B cell (primary cell): ENCODE measurements at regions not wholly inside any gene's neighbourhood (a gene's known extent, or its start where the extent isn't known, plus 50 kb on each side); places are given as distances from the start of the nearest gene placed in this dataset.

Experiments
- ATAC-seq: fragments of 200-7000 bp; cut with Tn5 transposase; one replicate; pipeline ENCODE4 v1.10.0; 2021; ENCODE audit warnings: low read depth, mild to moderate bottlenecking, moderate number of reproducible peaks, moderate library complexity
- CTCF ChIA-PET: fragments of 350-600 bp; sonication (Branson Sonifier 250); formaldehyde crosslinking; loops from one replicate; lab custom pipeline; 2021; ENCODE audit warnings: antibody characterized with exemption, inconsistent platforms; lab: Charles Lee
- POLR2A ChIA-PET: fragments of 350-600 bp; sonication (Branson Sonifier 250); formaldehyde crosslinking; loops from one replicate; lab custom pipeline; 2021; ENCODE audit warnings: antibody characterized with exemption; lab: Charles Lee
- DNase-seq: peaks from one replicate; pipeline ENCODE4 v3.0.0; 2013
- H2AFZ ChIP-seq: 2 replicates; pipeline ENCODE4 v1.6.1; 2012; ENCODE audit warnings: mild to moderate bottlenecking, low read depth, low read length; ENCODE audit not compliant: insufficient read depth, poor library complexity, severe bottlenecking
- H3K27ac ChIP-seq, 2 donors: 1 replicate in 1 of 2; 2 replicates in 1 of 2; pipeline ENCODE4 v1.5.1; 2012 to 2013; ENCODE audit warnings: low read length in 2 of 2, mild to moderate bottlenecking in 2 of 2, moderate library complexity in 1 of 2
- H3K27me3 ChIP-seq, 4 experiments: fragments of 200-600 bp in 1 of 4; sonication (generic) in 1 of 4; replicated peaks in 1 of 4; 1 replicate in 2 of 4; 2 replicates in 2 of 4; pipeline versions ENCODE4 v1.6.1 to v1.7.0; 2013 to 2016; ENCODE audit warnings: low read length in 3 of 4, mild to moderate bottlenecking in 2 of 4, mixed read lengths in 1 of 4, moderate library complexity in 1 of 4; ENCODE audit not compliant: insufficient read depth in 4 of 4, control insufficient read depth in 3 of 4; ENCODE audit errors: control extremely low read depth in 1 of 4
- H3K36me3 ChIP-seq, 2 experiments: replicated peaks in 1 of 2; 1 replicate in 1 of 2; 2 replicates in 1 of 2; pipeline versions ENCODE4 v1.6.1 to v1.7.1; 2013; ENCODE audit warnings: low read length in 1 of 2; ENCODE audit not compliant: insufficient read depth in 2 of 2, control insufficient read depth in 1 of 2; ENCODE audit errors: control extremely low read depth in 1 of 2, extremely low read depth in 1 of 2
- H3K4me1 ChIP-seq, 2 donors: fragments of 200-600 bp in 1 of 2; sonication (generic) in 1 of 2; 1 replicate in 1 of 2; 2 replicates in 1 of 2; pipeline versions ENCODE4 v1.5.1 to v1.6.1; 2013 to 2017; ENCODE audit warnings: low read length in 2 of 2; ENCODE audit not compliant: control insufficient read depth in 2 of 2, insufficient read depth in 2 of 2
- H3K4me2 ChIP-seq: replicated peaks from 2 replicates; pipeline ENCODE3; 2012; ENCODE audit warnings: mild to moderate bottlenecking, low read depth, low read length; ENCODE audit not compliant: poor library complexity, severe bottlenecking
- H3K4me3 ChIP-seq, 5 experiments: fragments of 200-600 bp in 1 of 5; sonication (generic) in 1 of 5; 1 replicate in 3 of 5; 2 replicates in 2 of 5; pipeline versions ENCODE4 v1.5.1 to v1.7.0; 2011 to 2016; ENCODE audit warnings: low read length in 4 of 5, mild to moderate bottlenecking in 4 of 5, low read depth in 2 of 5, control low read depth in 1 of 5, moderate library complexity in 1 of 5; ENCODE audit not compliant: insufficient read depth in 1 of 5; ENCODE audit errors: control extremely low read depth in 1 of 5, extremely low read depth in 1 of 5
- H3K79me2 ChIP-seq: fragments of 200-600 bp; sonication (generic); one replicate; pipeline ENCODE4 v1.6.0; 2016; ENCODE audit warnings: low read length; ENCODE audit not compliant: control insufficient read depth, insufficient read depth
- H3K9ac ChIP-seq: fragments of 200-600 bp; sonication (generic); 2 replicates; pipeline ENCODE4 v1.6.1; 2017; ENCODE audit warnings: mild to moderate bottlenecking, low read length, moderate library complexity
- H3K9me3 ChIP-seq, 3 donors: one replicate each; pipeline versions ENCODE4 v1.6.1 to v1.7.1; 2013; ENCODE audit warnings: low read length in 2 of 3; ENCODE audit not compliant: control insufficient read depth in 2 of 3, insufficient read depth in 1 of 3; ENCODE audit errors: control extremely low read depth in 1 of 3
- H4K20me1 ChIP-seq: 2 replicates; pipeline ENCODE4 v1.6.0; 2012; ENCODE audit warnings: mild to moderate bottlenecking, low read length; ENCODE audit not compliant: insufficient read depth, control insufficient read depth, poor library complexity, severe bottlenecking
- H3K27ac Mint-ChIP-seq: one replicate; pipeline ENCODE4 v1.8.0; 2021; ENCODE audit warnings: mixed read lengths
- H3K27me3 Mint-ChIP-seq: one replicate; pipeline ENCODE4 v1.8.0; 2021; ENCODE audit warnings: mixed read lengths
- H3K4me1 Mint-ChIP-seq: one replicate; pipeline ENCODE4 v1.8.0; 2021; ENCODE audit warnings: mixed read lengths
- H3K4me3 Mint-ChIP-seq: one replicate; pipeline ENCODE4 v1.8.0; 2021; ENCODE audit warnings: mixed read lengths
- H3K9me3 Mint-ChIP-seq: one replicate; pipeline ENCODE4 v1.8.0; 2022; ENCODE audit warnings: mixed read lengths; ENCODE audit not compliant: insufficient read depth
- CTCF ChIP-seq: fragments of 200-600 bp; IDR thresholded peaks from one replicate; pipeline ENCODE4 v1.8.0; 2022; ENCODE audit warnings: antibody characterized with exemption, mild to moderate bottlenecking
- EZH2 ChIP-seq: IDR thresholded peaks from 2 replicates; pipeline ENCODE4 v1.6.1; 2012; ENCODE audit warnings: borderline replicate concordance, low read depth, mild to moderate bottlenecking, moderate library complexity, low read length; ENCODE audit not compliant: insufficient read depth, poor library complexity, severe bottlenecking
- WGBS: methylation state at CpG from one replicate; pipeline ENCODE4 v1.1.5; 2013; ENCODE audit warnings: missing lambda C conversion rate; ENCODE audit not compliant: insufficient coverage; 5-methylcytosine and 5-hydroxymethylcytosine counted together
- intact Hi-C: fragments of 100-400 bp; cut with micrococcal nuclease; formaldehyde crosslinking; loops from one replicate; pipeline ENCODE4 v1.10.0; 2022

GRCh38 chr2:54048117-54048785, 67.2 kb upstream of the ACYP2 start:
- 100% methylated on average over 1 of the region's 2 CpGs for WGBS
- H3K9ac ChIP-seq: no peak overlapping the region
- peaks cover 20% of the 10 kb centered on the region for H3K4me1 Mint-ChIP-seq
- H3K4me3 Mint-ChIP-seq: no peak overlapping the region
- ATAC-seq (no peak), DNase-seq (no peak)
- no peak overlapping the region for H3K27ac ChIP-seq
- no peaks in the 10 kb centered on the region for H4K20me1 ChIP-seq
- peaks cover 16 to 17% of the 10 kb centered on the region in 2 donors for H3K4me1 ChIP-seq
- H3K36me3 ChIP-seq: peaks cover 2 to 7% of the 10 kb centered on the region in 2 experiments
- no peak overlapping the region for H2AFZ ChIP-seq
- TF ChIP-seq CTCF (no peak), EZH2 (no peak)
- no peak overlapping the region for H3K4me2 ChIP-seq
- H3K27me3 ChIP-seq: no peaks in the 10 kb centered on the region
- H3K27me3 Mint-ChIP-seq: no peaks in the 10 kb centered on the region
- intact Hi-C loops: loop anchor here (5.0 kb wide), 1 partner anchor 36 kb away; no protein-coding TSS in a partner anchor
- H3K27ac Mint-ChIP-seq: no peak overlapping the region
- ChIA-PET POLR2A (no interaction called here), CTCF (no interaction called here)
- H3K9me3 ChIP-seq: peaks cover 0 to 14% (median 13%) of the 10 kb centered on the region in 3 donors
- H3K9me3 Mint-ChIP-seq: peaks cover 4% of the 10 kb centered on the region
- no peaks in the 10 kb centered on the region for H3K79me2 ChIP-seq
- H3K4me3 ChIP-seq: no peak overlapping the region

GRCh38 chr2:54047658-54048057, 67.8 kb upstream of the ACYP2 start:
- WGBS: no CpG with 5 or more reads among the region's 3 CpGs
- POLR2A ChIA-PET: no interaction called here
- DNase-seq: no peak
- H3K9me3 Mint-ChIP-seq: peaks cover 4% of the 10 kb centered on the region
- TF ChIP-seq EZH2 (no peak), CTCF (no peak)
- CTCF ChIA-PET: no interaction called here
- intact Hi-C loops: loop anchor here (5.0 kb wide), 1 partner anchor 35 kb away; no protein-coding TSS in a partner anchor
- peaks cover 11 to 13% of the 10 kb centered on the region in 2 donors for H3K4me1 ChIP-seq
- peaks cover 15% of the 10 kb centered on the region for H3K4me1 Mint-ChIP-seq
- no peak overlapping the region for H3K27ac Mint-ChIP-seq
- no peak overlapping the region for H2AFZ ChIP-seq
- no peaks in the 10 kb centered on the region for H3K79me2 ChIP-seq
- H3K4me2 ChIP-seq: no peak overlapping the region
- no peak overlapping the region for H3K27ac ChIP-seq
- no peaks in the 10 kb centered on the region for H3K27me3 Mint-ChIP-seq
- no peaks in the 10 kb centered on the region for H3K27me3 ChIP-seq
- peaks cover 0 to 9% (median 7%) of the 10 kb centered on the region in 3 donors for H3K9me3 ChIP-seq
- H3K36me3 ChIP-seq: peaks cover 2 to 5% of the 10 kb centered on the region in 2 experiments
- H3K4me3 ChIP-seq: no peak overlapping the region
- H3K9ac ChIP-seq: no peak overlapping the region
- no peaks in the 10 kb centered on the region for H4K20me1 ChIP-seq
- H3K4me3 Mint-ChIP-seq: no peak overlapping the region
- ATAC-seq: no peak
